ENCODE measurements at regions not wholly inside any gene's neighbourhood (a gene's known extent, or its start where the extent isn't known, plus 50 kb on each side); places are given as distances from the start of the nearest gene placed in this dataset.

DNA sequence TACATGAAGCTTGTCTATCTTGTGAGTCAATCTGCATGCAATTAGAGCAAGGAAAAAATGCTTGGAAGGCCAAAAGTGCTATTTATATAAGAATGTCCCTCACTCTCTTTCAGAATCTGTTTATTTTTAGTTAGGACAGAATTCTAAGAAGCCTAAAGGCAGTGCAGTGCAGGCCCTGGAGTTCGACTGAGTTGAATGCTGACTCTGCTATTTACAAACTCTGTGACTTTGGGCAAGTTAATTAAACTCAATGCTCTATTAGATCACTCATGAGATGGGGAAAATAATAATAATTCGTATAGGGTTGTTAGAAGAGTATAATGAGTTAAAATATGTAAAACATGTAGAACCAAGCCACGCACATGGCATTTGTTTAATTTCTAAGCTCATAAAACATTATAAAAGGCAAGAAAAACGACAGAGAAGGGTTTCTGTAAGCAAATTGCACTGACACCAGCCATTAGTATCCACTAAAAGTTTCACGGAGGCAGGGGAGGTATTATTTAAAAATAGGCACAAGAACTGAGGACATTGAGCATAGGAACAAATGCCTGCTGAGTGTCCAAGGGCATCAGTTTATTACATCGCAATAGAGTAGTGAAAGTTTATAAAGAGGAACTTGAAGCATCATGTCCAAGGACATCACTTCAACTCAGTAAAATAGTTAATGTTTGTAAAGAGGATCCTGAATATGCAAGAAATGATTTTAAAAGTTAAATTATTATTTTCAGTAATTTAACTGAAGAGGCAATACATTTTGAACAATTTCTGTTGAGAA lies 115.0 kb upstream of the INPP4B start:
- H3K9me3 Mint-ChIP-seq (ENCODE audit: unreplicated experiment) = no peaks in the 10 kb centered on the region
- peaks cover 1% of the 10 kb centered on the region for H3K27me3 Mint-ChIP-seq (ENCODE audit: unreplicated experiment)
- no peaks in the 10 kb centered on the region for H3K36me3 Mint-ChIP-seq (ENCODE audit: low read depth, unreplicated experiment)
- H3K4me3 Mint-ChIP-seq (ENCODE audit: unreplicated experiment) = no peak overlapping the region
- peaks cover 12% of the 10 kb centered on the region for H3K4me1 Mint-ChIP-seq (ENCODE audit: unreplicated experiment)
- TF ChIP-seq, protein P1, sequence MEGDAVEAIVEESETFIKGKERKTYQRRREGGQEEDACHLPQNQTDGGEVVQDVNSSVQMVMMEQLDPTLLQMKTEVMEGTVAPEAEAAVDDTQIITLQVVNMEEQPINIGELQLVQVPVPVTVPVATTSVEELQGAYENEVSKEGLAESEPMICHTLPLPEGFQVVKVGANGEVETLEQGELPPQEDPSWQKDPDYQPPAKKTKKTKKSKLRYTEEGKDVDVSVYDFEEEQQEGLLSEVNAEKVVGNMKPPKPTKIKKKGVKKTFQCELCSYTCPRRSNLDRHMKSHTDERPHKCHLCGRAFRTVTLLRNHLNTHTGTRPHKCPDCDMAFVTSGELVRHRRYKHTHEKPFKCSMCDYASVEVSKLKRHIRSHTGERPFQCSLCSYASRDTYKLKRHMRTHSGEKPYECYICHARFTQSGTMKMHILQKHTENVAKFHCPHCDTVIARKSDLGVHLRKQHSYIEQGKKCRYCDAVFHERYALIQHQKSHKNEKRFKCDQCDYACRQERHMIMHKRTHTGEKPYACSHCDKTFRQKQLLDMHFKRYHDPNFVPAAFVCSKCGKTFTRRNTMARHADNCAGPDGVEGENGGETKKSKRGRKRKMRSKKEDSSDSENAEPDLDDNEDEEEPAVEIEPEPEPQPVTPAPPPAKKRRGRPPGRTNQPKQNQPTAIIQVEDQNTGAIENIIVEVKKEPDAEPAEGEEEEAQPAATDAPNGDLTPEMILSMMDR (IDR thresholded peaks at IDR 0.05; ENCODE audit: unreplicated experiment) = no peak
- no peak for DNase-seq (ENCODE audit: low spot score)
- no peak overlapping the region for H3K27ac Mint-ChIP-seq (ENCODE audit: unreplicated experiment)

DNA sequence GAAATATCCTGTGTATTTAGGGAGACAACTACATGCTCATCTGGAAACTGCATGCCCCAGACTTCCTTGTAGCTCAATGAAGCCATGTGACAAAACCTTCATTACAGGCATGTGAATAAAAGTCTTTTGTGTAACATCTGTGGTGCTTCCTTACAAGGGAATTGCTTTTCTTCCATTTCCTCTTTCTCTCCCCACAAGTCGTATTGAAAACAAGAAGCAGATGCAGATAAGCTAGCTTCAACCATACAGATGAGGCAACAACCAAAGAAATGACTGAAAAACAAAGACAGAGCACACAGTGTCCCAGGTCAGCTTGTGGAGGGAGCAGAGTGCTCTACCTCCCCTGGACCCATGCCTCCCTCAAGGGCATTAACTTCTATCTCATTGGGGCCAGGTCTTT lies 115.8 kb upstream of the INPP4B start:
- no peak overlapping the region for H3K4me3 Mint-ChIP-seq (ENCODE audit: unreplicated experiment)
- peaks cover 12% of the 10 kb centered on the region for H3K4me1 Mint-ChIP-seq (ENCODE audit: unreplicated experiment)
- peaks cover 1% of the 10 kb centered on the region for H3K27me3 Mint-ChIP-seq (ENCODE audit: unreplicated experiment)
- no peak for DNase-seq (ENCODE audit: low spot score)
- peak overlapping the region; percentile 72 for H3K27ac Mint-ChIP-seq (ENCODE audit: unreplicated experiment)
- no peaks in the 10 kb centered on the region for H3K9me3 Mint-ChIP-seq (ENCODE audit: unreplicated experiment)
- TF ChIP-seq, protein P1 (IDR thresholded peaks at IDR 0.05; ENCODE audit: unreplicated experiment) = no peak
- no peaks in the 10 kb centered on the region for H3K36me3 Mint-ChIP-seq (ENCODE audit: low read depth, unreplicated experiment)

DNA sequence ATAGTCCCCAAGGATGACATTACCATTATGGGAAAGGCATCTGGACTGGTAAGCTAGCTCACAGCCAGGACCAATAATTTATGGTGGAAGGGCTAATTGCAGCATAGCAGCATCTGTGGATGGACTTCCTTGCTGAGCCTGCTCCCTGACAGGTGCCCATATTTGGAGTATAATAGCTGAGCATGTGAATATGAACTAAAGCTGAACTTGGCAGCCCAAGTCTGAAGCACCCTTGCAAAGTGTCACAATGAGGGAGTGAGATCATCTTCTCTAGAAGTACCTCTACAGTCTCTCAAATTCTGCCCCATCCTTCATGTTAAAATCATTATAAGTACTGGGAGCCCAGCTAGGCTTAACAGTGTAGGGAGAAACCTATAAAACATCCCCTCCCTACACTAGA lies 128.2 kb upstream of the INPP4B start:
- H3K4me3 Mint-ChIP-seq (ENCODE audit: unreplicated experiment) = no peak overlapping the region
- H3K9me3 Mint-ChIP-seq (ENCODE audit: unreplicated experiment) = no peaks in the 10 kb centered on the region
- H3K4me1 Mint-ChIP-seq (ENCODE audit: unreplicated experiment) = peaks cover 13% of the 10 kb centered on the region
- DNase-seq (ENCODE audit: low spot score) = no peak
- no peaks in the 10 kb centered on the region for H3K27me3 Mint-ChIP-seq (ENCODE audit: unreplicated experiment)
- TF ChIP-seq, protein P1 (IDR thresholded peaks at IDR 0.05; ENCODE audit: unreplicated experiment) = no peak
- H3K27ac Mint-ChIP-seq (ENCODE audit: unreplicated experiment) = no peak overlapping the region
- no peaks in the 10 kb centered on the region for H3K36me3 Mint-ChIP-seq (ENCODE audit: low read depth, unreplicated experiment)

DNA sequence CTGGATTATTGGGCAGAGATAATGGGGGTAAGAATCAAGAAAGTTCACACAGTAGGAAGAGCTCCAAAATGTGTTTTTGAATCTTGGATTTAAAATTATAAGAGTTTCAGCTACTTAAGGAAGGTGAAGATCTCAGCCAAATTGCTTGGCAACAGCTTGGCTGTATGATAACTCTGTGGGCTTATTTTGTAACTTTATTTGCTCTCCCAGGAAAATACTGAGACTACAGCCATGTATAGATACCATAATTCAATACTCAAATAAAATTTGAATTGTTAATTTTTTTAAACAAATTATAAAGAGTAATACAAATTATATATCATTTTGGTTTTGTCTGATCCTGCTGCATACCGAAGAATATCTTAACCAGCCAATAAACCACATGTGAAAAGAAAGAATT lies 129.5 kb upstream of the INPP4B start:
- Mint-ChIP-seq H3K36me3 (ENCODE audit: low read depth, unreplicated experiment) (no peaks in the 10 kb centered on the region), H3K9me3 (ENCODE audit: unreplicated experiment) (no peaks in the 10 kb centered on the region), H3K27me3 (ENCODE audit: unreplicated experiment) (no peaks in the 10 kb centered on the region), H3K27ac (ENCODE audit: unreplicated experiment) (no peak overlapping the region), H3K4me3 (ENCODE audit: unreplicated experiment) (no peak overlapping the region), H3K4me1 (ENCODE audit: unreplicated experiment) (peaks cover 13% of the 10 kb centered on the region)
- TF ChIP-seq, protein P1 (IDR thresholded peaks at IDR 0.05; ENCODE audit: unreplicated experiment) = no peak
- no peak for DNase-seq (ENCODE audit: low spot score)

DNA sequence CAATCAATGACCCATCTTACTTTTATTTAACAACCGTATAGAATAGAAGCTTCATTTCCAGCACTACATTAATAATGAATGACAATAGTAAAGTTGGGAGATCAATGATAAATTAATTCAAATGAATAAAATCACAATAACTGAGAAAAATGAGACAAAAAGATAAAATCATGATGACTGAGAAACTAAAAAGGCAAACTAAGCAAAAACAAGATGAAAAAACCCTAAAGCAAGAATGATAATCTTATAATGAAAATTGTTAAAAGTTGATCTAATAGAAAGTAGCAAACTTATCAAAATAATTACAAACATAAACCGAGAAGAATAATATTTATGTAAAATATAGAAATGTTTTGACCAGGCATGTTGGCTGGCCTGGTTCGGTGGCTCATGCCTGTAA lies 130.4 kb upstream of the INPP4B start:
- Mint-ChIP-seq H3K27me3 (ENCODE audit: unreplicated experiment) (no peaks in the 10 kb centered on the region), H3K4me3 (ENCODE audit: unreplicated experiment) (no peak overlapping the region), H3K9me3 (ENCODE audit: unreplicated experiment) (no peaks in the 10 kb centered on the region), H3K27ac (ENCODE audit: unreplicated experiment) (no peak overlapping the region), H3K4me1 (ENCODE audit: unreplicated experiment) (peaks cover 13% of the 10 kb centered on the region), H3K36me3 (ENCODE audit: low read depth, unreplicated experiment) (no peaks in the 10 kb centered on the region)
- DNase-seq (ENCODE audit: low spot score) = no peak
- TF ChIP-seq, protein P1 (IDR thresholded peaks at IDR 0.05; ENCODE audit: unreplicated experiment) = no peak
